ENCODE measurements at regions not wholly inside any gene's neighbourhood (a gene's known extent, or its start where the extent isn't known, plus 50 kb on each side); places are given as distances from the start of the nearest gene placed in this dataset.
"Not testable (repeated sequence)": the region's sequence is repeated elsewhere in the genome, so short reads cannot be mapped to it uniquely, and the experiment has no call there.

DNA sequence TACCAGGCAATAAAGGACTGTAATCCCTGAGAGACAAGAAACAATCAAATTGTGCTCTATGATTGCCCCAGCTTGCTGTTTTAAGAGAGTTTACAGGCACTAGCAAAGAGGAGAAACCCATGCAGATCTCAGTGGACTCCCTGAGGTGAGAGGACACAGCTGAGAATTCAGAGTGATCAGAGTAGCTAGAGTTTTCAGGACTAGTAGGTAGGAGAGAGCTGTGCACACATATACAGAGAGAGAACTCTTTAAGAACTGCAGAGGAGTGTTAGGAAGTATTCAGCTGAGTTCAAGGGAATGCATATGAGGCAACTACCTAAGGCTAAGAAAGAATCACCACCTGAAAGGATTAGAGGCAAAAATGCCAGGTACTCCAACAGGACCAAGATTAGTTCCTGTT lies 904.8 kb downstream of the CDH8 start:
- Histone ChIP-seq H3K27ac (ENCODE audit: low read length) (no peak overlapping the region), H3K4me1 (ENCODE audit: control insufficient read depth, insufficient read depth, low read length) (no peaks in the 10 kb centered on the region), H3K4me3 (ENCODE audit: low read length in 2 of 2) (no peak overlapping the region), H3K36me3 (ENCODE audit: control insufficient read depth in 2 of 2, insufficient read depth in 2 of 2, low read length in 2 of 2) (no peaks in the 10 kb centered on the region), H3K9ac (ENCODE audit: low read length in 2 of 2) (no peak overlapping the region), H3K27me3 (ENCODE audit: control insufficient read depth in 1 of 2, insufficient read depth in 2 of 2, low read length in 2 of 2) (no peaks in the 10 kb centered on the region), H3K9me3 (ENCODE audit: control insufficient read depth in 2 of 2, low read length in 2 of 2) (peaks cover 0 to 5% of the 10 kb centered on the region in 2 donors)

DNA sequence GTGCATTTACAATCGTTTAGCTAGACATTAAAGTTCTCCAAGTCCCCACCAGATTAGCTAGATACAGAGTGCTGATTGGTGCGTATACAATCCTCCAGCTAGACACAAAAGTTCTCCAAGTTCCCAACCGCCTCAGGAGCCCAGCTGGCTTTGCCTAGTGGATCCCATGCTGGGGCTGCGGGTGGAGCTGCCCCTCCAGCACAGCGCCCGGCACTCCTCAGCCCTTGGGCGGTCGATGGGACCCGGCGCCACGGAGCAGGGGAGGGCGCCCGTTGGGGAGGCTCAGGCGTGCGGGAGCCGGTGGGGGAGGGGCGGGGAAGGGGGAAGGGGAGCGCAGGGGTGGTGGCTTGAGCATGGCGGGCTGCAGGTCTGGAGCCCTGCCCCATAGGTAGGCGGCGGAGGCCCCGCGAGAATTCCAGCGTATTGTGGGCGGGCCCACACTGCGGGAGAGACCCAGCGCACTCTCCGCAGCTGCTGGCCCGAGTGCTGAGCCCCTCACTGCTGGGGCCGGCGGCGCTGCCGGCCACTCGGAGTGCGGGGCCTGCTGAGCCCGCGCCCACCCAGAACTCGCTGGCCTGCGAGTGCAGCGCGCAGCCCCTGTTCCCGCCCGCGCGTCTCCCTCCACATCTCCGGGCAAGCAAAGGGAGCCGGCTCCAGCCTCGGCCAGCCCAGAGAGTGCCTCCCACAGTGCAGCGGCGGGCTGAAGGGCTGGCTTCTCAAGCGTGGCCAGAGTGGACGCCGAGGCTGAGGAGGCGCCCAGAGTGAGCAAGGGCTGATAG lies 907.5 kb downstream of the CDH8 start:
- Histone ChIP-seq H3K36me3 (ENCODE audit: control insufficient read depth in 2 of 2, insufficient read depth in 2 of 2, low read length in 2 of 2) (no peaks in the 10 kb centered on the region), H3K9me3 (ENCODE audit: control insufficient read depth in 2 of 2, low read length in 2 of 2) (peaks cover 0 to 5% of the 10 kb centered on the region in 2 donors), H3K27ac (ENCODE audit: low read length) (no peak overlapping the region)

DNA sequence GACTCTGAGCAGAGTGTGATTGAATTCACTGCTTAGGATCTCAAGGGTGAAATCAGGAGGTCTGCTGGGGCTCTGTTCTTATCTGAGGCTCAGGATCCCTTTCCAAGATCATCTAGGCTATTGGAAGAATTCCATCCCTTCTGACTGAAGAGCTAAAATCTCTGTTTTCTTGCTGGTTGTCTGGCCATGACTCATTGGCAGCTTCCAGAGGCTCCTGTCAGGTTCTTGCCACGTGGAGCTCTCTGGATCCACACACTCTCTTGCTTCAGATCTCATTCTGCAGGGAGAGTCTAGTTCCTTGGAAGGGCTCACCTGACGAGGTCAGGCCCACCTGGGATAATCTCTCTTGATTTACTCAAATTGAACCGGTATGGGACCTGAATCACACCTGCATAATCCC lies 930.7 kb downstream of the CDH8 start:
- no peaks in the 10 kb centered on the region for H3K36me3 ChIP-seq (ENCODE audit: control insufficient read depth in 2 of 2, insufficient read depth in 2 of 2, low read length in 2 of 2)
- no peaks in the 10 kb centered on the region for H3K4me1 ChIP-seq (ENCODE audit: control insufficient read depth, insufficient read depth, low read length)
- H3K27me3 ChIP-seq (ENCODE audit: control insufficient read depth in 1 of 2, insufficient read depth in 2 of 2, low read length in 2 of 2) = no peaks in the 10 kb centered on the region
- no peaks in the 10 kb centered on the region for H3K9me3 ChIP-seq (ENCODE audit: control insufficient read depth in 2 of 2, low read length in 2 of 2)
- H3K9ac ChIP-seq (ENCODE audit: low read length in 2 of 2) = no peak overlapping the region
- no peak overlapping the region for H3K4me3 ChIP-seq (ENCODE audit: low read length in 2 of 2)
- H3K27ac ChIP-seq (ENCODE audit: low read length) = no peak overlapping the region

More for the DNA sequence above, 907.5 kb downstream of the CDH8 start:
- Histone ChIP-seq H3K4me3 (ENCODE audit: low read length in 2 of 2) (no peak overlapping the region), H3K9ac (ENCODE audit: low read length in 2 of 2) (no peak overlapping the region), H3K27me3 (ENCODE audit: control insufficient read depth in 1 of 2, insufficient read depth in 2 of 2, low read length in 2 of 2) (no peaks in the 10 kb centered on the region), H3K4me1 (ENCODE audit: control insufficient read depth, insufficient read depth, low read length) (no peaks in the 10 kb centered on the region)

DNA sequence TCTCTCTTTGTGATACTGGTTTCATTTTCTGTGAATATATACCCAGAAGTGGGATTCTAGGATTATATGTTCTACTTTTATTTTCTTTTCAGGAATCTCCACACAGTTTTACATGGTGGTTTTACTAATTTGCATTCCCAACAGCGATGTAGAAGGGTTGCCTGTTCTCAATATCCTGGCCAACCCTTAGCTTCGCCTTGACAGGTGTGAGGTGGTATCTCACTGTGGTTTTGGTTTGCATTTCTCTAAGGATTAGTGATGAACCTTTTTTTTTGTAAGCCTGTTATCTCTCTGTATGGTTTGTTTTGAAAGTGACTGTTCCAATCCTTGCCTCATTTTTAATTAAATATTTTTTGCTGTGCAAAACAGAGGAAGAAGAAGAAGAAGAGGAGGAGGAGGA lies 937.7 kb downstream of the CDH8 start:
- no peaks in the 10 kb centered on the region for H3K9me3 ChIP-seq (ENCODE audit: control insufficient read depth in 2 of 2, low read length in 2 of 2)
- no peaks in the 10 kb centered on the region for H3K27me3 ChIP-seq (ENCODE audit: control insufficient read depth in 1 of 2, insufficient read depth in 2 of 2, low read length in 2 of 2)

GRCh38 chr16:61091300-61091699 lies 944.9 kb downstream of the CDH8 start:
- H3K9me3 ChIP-seq (ENCODE audit: control insufficient read depth in 2 of 2, low read length in 2 of 2); H3K36me3 ChIP-seq (ENCODE audit: control insufficient read depth in 2 of 2, insufficient read depth in 2 of 2, low read length in 2 of 2); H3K27me3 ChIP-seq (ENCODE audit: control insufficient read depth in 1 of 2, insufficient read depth in 2 of 2, low read length in 2 of 2); H3K4me1 ChIP-seq (ENCODE audit: control insufficient read depth, insufficient read depth, low read length); H3K27ac ChIP-seq (ENCODE audit: low read length); H3K4me3 ChIP-seq (ENCODE audit: low read length in 2 of 2); H3K9ac ChIP-seq (ENCODE audit: low read length in 2 of 2): not testable (repeated sequence)

More for the DNA sequence above, 937.7 kb downstream of the CDH8 start:
- no peak overlapping the region for H3K27ac ChIP-seq (ENCODE audit: low read length)
- H3K4me3 ChIP-seq (ENCODE audit: low read length in 2 of 2) = no peak overlapping the region
- H3K9ac ChIP-seq (ENCODE audit: low read length in 2 of 2) = no peak overlapping the region
- H3K36me3 ChIP-seq (ENCODE audit: control insufficient read depth in 2 of 2, insufficient read depth in 2 of 2, low read length in 2 of 2) = no peaks in the 10 kb centered on the region
- H3K4me1 ChIP-seq (ENCODE audit: control insufficient read depth, insufficient read depth, low read length) = no peaks in the 10 kb centered on the region

GRCh38 chr16:61083711-61084110 lies 952.5 kb downstream of the CDH8 start:
- Histone ChIP-seq H3K9ac (ENCODE audit: low read length in 2 of 2) (no peak overlapping the region), H3K4me3 (ENCODE audit: low read length in 2 of 2) (no peak overlapping the region)

GRCh38 chr16:61074324-61074723 lies 961.9 kb downstream of the CDH8 start:
- no peak overlapping the region for H3K9ac ChIP-seq (ENCODE audit: low read length in 2 of 2)
- H3K36me3 ChIP-seq (ENCODE audit: control insufficient read depth in 2 of 2, insufficient read depth in 2 of 2, low read length in 2 of 2) = no peaks in the 10 kb centered on the region
- H3K9me3 ChIP-seq (ENCODE audit: control insufficient read depth in 2 of 2, low read length in 2 of 2) = peaks cover 0 to 2% of the 10 kb centered on the region in 2 donors
- no peaks in the 10 kb centered on the region for H3K4me1 ChIP-seq (ENCODE audit: control insufficient read depth, insufficient read depth, low read length)
- no peak overlapping the region for H3K27ac ChIP-seq (ENCODE audit: low read length)
- H3K4me3 ChIP-seq (ENCODE audit: low read length in 2 of 2) = no peak overlapping the region
- H3K27me3 ChIP-seq (ENCODE audit: control insufficient read depth in 1 of 2, insufficient read depth in 2 of 2, low read length in 2 of 2) = no peaks in the 10 kb centered on the region

More at GRCh38 chr16:61083711-61084110, 952.5 kb downstream of the CDH8 start:
- Histone ChIP-seq H3K27me3 (ENCODE audit: control insufficient read depth in 1 of 2, insufficient read depth in 2 of 2, low read length in 2 of 2) (no peaks in the 10 kb centered on the region), H3K9me3 (ENCODE audit: control insufficient read depth in 2 of 2, low read length in 2 of 2) (no peaks in the 10 kb centered on the region), H3K36me3 (ENCODE audit: control insufficient read depth in 2 of 2, insufficient read depth in 2 of 2, low read length in 2 of 2) (no peaks in the 10 kb centered on the region), H3K27ac (ENCODE audit: low read length) (no peak overlapping the region), H3K4me1 (ENCODE audit: control insufficient read depth, insufficient read depth, low read length) (no peaks in the 10 kb centered on the region)

- Histone ChIP-seq H3K9ac (ENCODE audit: low read length in 2 of 2) (no peak overlapping the region), H3K4me3 (ENCODE audit: low read length in 2 of 2) (no peak overlapping the region), H3K36me3 (ENCODE audit: control insufficient read depth in 2 of 2, insufficient read depth in 2 of 2, low read length in 2 of 2) (no peaks in the 10 kb centered on the region), H3K9me3 (ENCODE audit: control insufficient read depth in 2 of 2, low read length in 2 of 2) (no peaks in the 10 kb centered on the region), H3K4me1 (ENCODE audit: control insufficient read depth, insufficient read depth, low read length) (no peaks in the 10 kb centered on the region), H3K27me3 (ENCODE audit: control insufficient read depth in 1 of 2, insufficient read depth in 2 of 2, low read length in 2 of 2) (no peaks in the 10 kb centered on the region), H3K27ac (ENCODE audit: low read length) (no peak overlapping the region)
These were observed 978.6 kb downstream of the CDH8 start for GRCh38 chr16:61057635-61058034.

- H3K4me1 ChIP-seq (ENCODE audit: control insufficient read depth, insufficient read depth, low read length) = no peaks in the 10 kb centered on the region
- H3K27ac ChIP-seq (ENCODE audit: low read length) = no peak overlapping the region
- H3K9me3 ChIP-seq (ENCODE audit: control insufficient read depth in 2 of 2, low read length in 2 of 2) = no peaks in the 10 kb centered on the region
- peaks cover 0 to 3% of the 10 kb centered on the region in 2 donors for H3K27me3 ChIP-seq (ENCODE audit: control insufficient read depth in 1 of 2, insufficient read depth in 2 of 2, low read length in 2 of 2)
- H3K9ac ChIP-seq (ENCODE audit: low read length in 2 of 2) = no peak overlapping the region
- no peaks in the 10 kb centered on the region for H3K36me3 ChIP-seq (ENCODE audit: control insufficient read depth in 2 of 2, insufficient read depth in 2 of 2, low read length in 2 of 2)
- no peak overlapping the region for H3K4me3 ChIP-seq (ENCODE audit: low read length in 2 of 2)
These were observed 985.7 kb downstream of the CDH8 start for GRCh38 chr16:61050547-61050946.

DNA sequence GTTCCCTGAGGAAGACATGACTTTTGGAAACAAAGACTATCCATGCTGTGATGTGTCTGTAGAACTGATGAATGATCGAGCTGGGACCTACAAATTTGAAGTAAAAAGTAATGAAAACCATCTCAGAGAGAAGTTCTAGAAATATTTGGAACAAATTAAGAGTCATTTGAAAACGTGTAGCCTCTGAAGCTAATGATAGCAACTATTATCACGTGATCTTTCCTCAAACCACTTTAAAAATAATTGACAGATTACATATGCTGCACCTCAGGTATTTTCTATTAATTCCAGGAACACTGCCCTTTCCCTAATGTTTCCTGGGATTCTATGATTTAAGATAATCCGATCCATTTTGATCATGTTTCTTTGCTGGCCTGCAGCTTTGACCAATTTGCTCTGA lies 990.3 kb downstream of the CDH8 start:
- Histone ChIP-seq H3K27ac (ENCODE audit: low read length) (no peak overlapping the region), H3K27me3 (ENCODE audit: control insufficient read depth in 1 of 2, insufficient read depth in 2 of 2, low read length in 2 of 2) (peaks cover 0 to 3% of the 10 kb centered on the region in 2 donors), H3K36me3 (ENCODE audit: control insufficient read depth in 2 of 2, insufficient read depth in 2 of 2, low read length in 2 of 2) (no peaks in the 10 kb centered on the region), H3K4me1 (ENCODE audit: control insufficient read depth, insufficient read depth, low read length) (no peaks in the 10 kb centered on the region), H3K9me3 (ENCODE audit: control insufficient read depth in 2 of 2, low read length in 2 of 2) (no peaks in the 10 kb centered on the region), H3K4me3 (ENCODE audit: low read length in 2 of 2) (no peak overlapping the region), H3K9ac (ENCODE audit: low read length in 2 of 2) (no peak overlapping the region)

GRCh38 chr16:61042737-61043136 lies 993.5 kb downstream of the CDH8 start:
- Histone ChIP-seq H3K36me3 (ENCODE audit: control insufficient read depth in 2 of 2, insufficient read depth in 2 of 2, low read length in 2 of 2) (no peaks in the 10 kb centered on the region), H3K9me3 (ENCODE audit: control insufficient read depth in 2 of 2, low read length in 2 of 2) (no peaks in the 10 kb centered on the region), H3K4me1 (ENCODE audit: control insufficient read depth, insufficient read depth, low read length) (no peaks in the 10 kb centered on the region), H3K27me3 (ENCODE audit: control insufficient read depth in 1 of 2, insufficient read depth in 2 of 2, low read length in 2 of 2) (no peaks in the 10 kb centered on the region), H3K27ac (ENCODE audit: low read length) (no peak overlapping the region), H3K4me3 (ENCODE audit: low read length in 2 of 2) (no peak overlapping the region), H3K9ac (ENCODE audit: low read length in 2 of 2) (no peak overlapping the region)
